B cell (primary cell): ENCODE measurements at regions not wholly inside any gene's neighbourhood (a gene's known extent, or its start where the extent isn't known, plus 50 kb on each side); places are given as distances from the start of the nearest gene placed in this dataset.

Experiments
- ATAC-seq: fragments of 200-7000 bp; cut with Tn5 transposase; one replicate; pipeline ENCODE4 v1.10.0; 2021; ENCODE audit warnings: low read depth, mild to moderate bottlenecking, moderate number of reproducible peaks, moderate library complexity
- CTCF ChIA-PET: fragments of 350-600 bp; sonication (Branson Sonifier 250); formaldehyde crosslinking; loops from one replicate; lab custom pipeline; 2021; ENCODE audit warnings: antibody characterized with exemption, inconsistent platforms; lab: Charles Lee
- POLR2A ChIA-PET: fragments of 350-600 bp; sonication (Branson Sonifier 250); formaldehyde crosslinking; loops from one replicate; lab custom pipeline; 2021; ENCODE audit warnings: antibody characterized with exemption; lab: Charles Lee
- DNase-seq: peaks from one replicate; pipeline ENCODE4 v3.0.0; 2013
- H2AFZ ChIP-seq: 2 replicates; pipeline ENCODE4 v1.6.1; 2012; ENCODE audit warnings: mild to moderate bottlenecking, low read depth, low read length; ENCODE audit not compliant: insufficient read depth, poor library complexity, severe bottlenecking
- H3K27ac ChIP-seq, 2 donors: 1 replicate in 1 of 2; 2 replicates in 1 of 2; pipeline ENCODE4 v1.5.1; 2012 to 2013; ENCODE audit warnings: low read length in 2 of 2, mild to moderate bottlenecking in 2 of 2, moderate library complexity in 1 of 2
- H3K27me3 ChIP-seq, 4 experiments: fragments of 200-600 bp in 1 of 4; sonication (generic) in 1 of 4; replicated peaks in 1 of 4; 1 replicate in 2 of 4; 2 replicates in 2 of 4; pipeline versions ENCODE4 v1.6.1 to v1.7.0; 2013 to 2016; ENCODE audit warnings: low read length in 3 of 4, mild to moderate bottlenecking in 2 of 4, mixed read lengths in 1 of 4, moderate library complexity in 1 of 4; ENCODE audit not compliant: insufficient read depth in 4 of 4, control insufficient read depth in 3 of 4; ENCODE audit errors: control extremely low read depth in 1 of 4
- H3K36me3 ChIP-seq, 2 experiments: replicated peaks in 1 of 2; 1 replicate in 1 of 2; 2 replicates in 1 of 2; pipeline versions ENCODE4 v1.6.1 to v1.7.1; 2013; ENCODE audit warnings: low read length in 1 of 2; ENCODE audit not compliant: insufficient read depth in 2 of 2, control insufficient read depth in 1 of 2; ENCODE audit errors: control extremely low read depth in 1 of 2, extremely low read depth in 1 of 2
- H3K4me1 ChIP-seq, 2 donors: fragments of 200-600 bp in 1 of 2; sonication (generic) in 1 of 2; 1 replicate in 1 of 2; 2 replicates in 1 of 2; pipeline versions ENCODE4 v1.5.1 to v1.6.1; 2013 to 2017; ENCODE audit warnings: low read length in 2 of 2; ENCODE audit not compliant: control insufficient read depth in 2 of 2, insufficient read depth in 2 of 2
- H3K4me2 ChIP-seq: replicated peaks from 2 replicates; pipeline ENCODE3; 2012; ENCODE audit warnings: mild to moderate bottlenecking, low read depth, low read length; ENCODE audit not compliant: poor library complexity, severe bottlenecking
- H3K4me3 ChIP-seq, 5 experiments: fragments of 200-600 bp in 1 of 5; sonication (generic) in 1 of 5; 1 replicate in 3 of 5; 2 replicates in 2 of 5; pipeline versions ENCODE4 v1.5.1 to v1.7.0; 2011 to 2016; ENCODE audit warnings: low read length in 4 of 5, mild to moderate bottlenecking in 4 of 5, low read depth in 2 of 5, control low read depth in 1 of 5, moderate library complexity in 1 of 5; ENCODE audit not compliant: insufficient read depth in 1 of 5; ENCODE audit errors: control extremely low read depth in 1 of 5, extremely low read depth in 1 of 5
- H3K79me2 ChIP-seq: fragments of 200-600 bp; sonication (generic); one replicate; pipeline ENCODE4 v1.6.0; 2016; ENCODE audit warnings: low read length; ENCODE audit not compliant: control insufficient read depth, insufficient read depth
- H3K9ac ChIP-seq: fragments of 200-600 bp; sonication (generic); 2 replicates; pipeline ENCODE4 v1.6.1; 2017; ENCODE audit warnings: mild to moderate bottlenecking, low read length, moderate library complexity
- H3K9me3 ChIP-seq, 3 donors: one replicate each; pipeline versions ENCODE4 v1.6.1 to v1.7.1; 2013; ENCODE audit warnings: low read length in 2 of 3; ENCODE audit not compliant: control insufficient read depth in 2 of 3, insufficient read depth in 1 of 3; ENCODE audit errors: control extremely low read depth in 1 of 3
- H4K20me1 ChIP-seq: 2 replicates; pipeline ENCODE4 v1.6.0; 2012; ENCODE audit warnings: mild to moderate bottlenecking, low read length; ENCODE audit not compliant: insufficient read depth, control insufficient read depth, poor library complexity, severe bottlenecking
- H3K27ac Mint-ChIP-seq: one replicate; pipeline ENCODE4 v1.8.0; 2021; ENCODE audit warnings: mixed read lengths
- H3K27me3 Mint-ChIP-seq: one replicate; pipeline ENCODE4 v1.8.0; 2021; ENCODE audit warnings: mixed read lengths
- H3K4me1 Mint-ChIP-seq: one replicate; pipeline ENCODE4 v1.8.0; 2021; ENCODE audit warnings: mixed read lengths
- H3K4me3 Mint-ChIP-seq: one replicate; pipeline ENCODE4 v1.8.0; 2021; ENCODE audit warnings: mixed read lengths
- H3K9me3 Mint-ChIP-seq: one replicate; pipeline ENCODE4 v1.8.0; 2022; ENCODE audit warnings: mixed read lengths; ENCODE audit not compliant: insufficient read depth
- CTCF ChIP-seq: fragments of 200-600 bp; IDR thresholded peaks from one replicate; pipeline ENCODE4 v1.8.0; 2022; ENCODE audit warnings: antibody characterized with exemption, mild to moderate bottlenecking
- EZH2 ChIP-seq: IDR thresholded peaks from 2 replicates; pipeline ENCODE4 v1.6.1; 2012; ENCODE audit warnings: borderline replicate concordance, low read depth, mild to moderate bottlenecking, moderate library complexity, low read length; ENCODE audit not compliant: insufficient read depth, poor library complexity, severe bottlenecking
- WGBS: methylation state at CpG from one replicate; pipeline ENCODE4 v1.1.5; 2013; ENCODE audit warnings: missing lambda C conversion rate; ENCODE audit not compliant: insufficient coverage; 5-methylcytosine and 5-hydroxymethylcytosine counted together
- intact Hi-C: fragments of 100-400 bp; cut with micrococcal nuclease; formaldehyde crosslinking; loops from one replicate; pipeline ENCODE4 v1.10.0; 2022

- Histone ChIP-seq H3K9me3 (peaks cover 0 to 9% (median 0%) of the 10 kb centered on the region in 3 donors), H2AFZ (no peak overlapping the region), H3K9ac (no peak overlapping the region), H3K36me3 (no peaks in the 10 kb centered on the region), H3K4me1 (no peaks in the 10 kb centered on the region), H4K20me1 (no peaks in the 10 kb centered on the region), H3K27ac (no peak overlapping the region), H3K4me3 (no peak overlapping the region), H3K27me3 (peaks cover 0 to 13% (median 0%) of the 10 kb centered on the region in 4 experiments), H3K79me2 (no peaks in the 10 kb centered on the region), H3K4me2 (no peak overlapping the region)
- Mint-ChIP-seq H3K27me3 (peaks cover 27% of the 10 kb centered on the region), H3K4me1 (peaks cover 10% of the 10 kb centered on the region), H3K4me3 (no peak overlapping the region), H3K9me3 (no peaks in the 10 kb centered on the region), H3K27ac (no peak overlapping the region)
- ATAC-seq (no peak), DNase-seq (no peak)
- TF ChIP-seq CTCF (no peak), EZH2 (no peak)
- 64% methylated on average over 23 of the region's 23 CpGs for WGBS
- ChIA-PET POLR2A (no interaction called here), CTCF (no interaction called here)
- intact Hi-C loops, result no loop called here
Observed at GRCh38 chr4:3660086-3660927, 105.9 kb upstream of the ADRA2C start.

- Histone ChIP-seq H3K9ac (no peak overlapping the region), H3K79me2 (no peaks in the 10 kb centered on the region), H4K20me1 (no peaks in the 10 kb centered on the region), H3K27me3 (peaks cover 0 to 12% (median 0%) of the 10 kb centered on the region in 4 experiments), H2AFZ (no peak overlapping the region), H3K4me3 (no peak overlapping the region), H3K9me3 (peaks cover 0 to 9% (median 0%) of the 10 kb centered on the region in 3 donors), H3K27ac (no peak overlapping the region), H3K4me1 (no peaks in the 10 kb centered on the region), H3K4me2 (no peak overlapping the region), H3K36me3 (no peaks in the 10 kb centered on the region)
- no peak for DNase-seq
- Mint-ChIP-seq H3K4me1 (peaks cover 5% of the 10 kb centered on the region), H3K4me3 (no peak overlapping the region), H3K27me3 (peaks cover 27% of the 10 kb centered on the region), H3K9me3 (no peaks in the 10 kb centered on the region), H3K27ac (no peak overlapping the region)
- ChIA-PET POLR2A (no interaction called here), CTCF (no interaction called here)
- intact Hi-C loops, result no loop called here
- ATAC-seq, result no peak
- TF ChIP-seq EZH2 (no peak), CTCF (no peak)
- WGBS, result 85% methylated on average over 9 of the region's 9 CpGs
Observed at GRCh38 chr4:3659131-3659530, 107.1 kb upstream of the ADRA2C start.
